ENCODE measurements at regions not wholly inside any gene's neighbourhood (a gene's known extent, or its start where the extent isn't known, plus 50 kb on each side); places are given as distances from the start of the nearest gene placed in this dataset.
"Not testable (repeated sequence)": the region's sequence is repeated elsewhere in the genome, so short reads cannot be mapped to it uniquely, and the experiment has no call there.

GRCh38 chr5:56731473-56731872 is 83.9 kb upstream of the MAP3K1 start:
- H3F3A ChIP-seq (replicated peaks; ENCODE audit: insufficient read depth); H3K36me3 ChIP-seq (replicated peaks in 1 of 2; ENCODE audit: control insufficient read depth in 1 of 2, insufficient read depth in 2 of 2, low read length in 1 of 2); H3K79me2 ChIP-seq (ENCODE audit: insufficient read depth); H3K27me3 ChIP-seq (ENCODE audit: insufficient read depth); POLR2A ChIA-PET; H3K4me2 ChIP-seq; H3K9me2 ChIP-seq; H4K20me1 ChIP-seq (ENCODE audit: insufficient read depth); H3K4me1 ChIP-seq (ENCODE audit: control insufficient read depth in 1 of 2, insufficient read depth in 2 of 2, low read depth in 1 of 2, low read length in 1 of 2); DNase-seq; CTCF ChIA-PET; H3K9me3 ChIP-seq; H2AFZ ChIP-seq (ENCODE audit: low read depth); H3K4me3 ChIP-seq (ENCODE audit: low read depth in 2 of 2, low read length in 1 of 2); H3K9ac ChIP-seq; H3K27ac ChIP-seq (ENCODE audit: low read depth in 2 of 2, low read length in 1 of 2): not testable (repeated sequence)
- WGBS (ENCODE audit: low lambda C conversion rate) = 59% methylated on average over 2 of the region's 2 CpGs

GRCh38 chr5:56729488-56729887 is 85.9 kb upstream of the MAP3K1 start:
- no peak for DNase-seq
- Histone ChIP-seq H3F3A (replicated peaks; ENCODE audit: insufficient read depth) (no peaks in the 10 kb centered on the region), H3K4me3 (ENCODE audit: low read depth in 2 of 2, low read length in 1 of 2) (no peak overlapping the region), H3K27ac (ENCODE audit: low read depth in 2 of 2, low read length in 1 of 2) (no peak overlapping the region), H3K4me1 (ENCODE audit: control insufficient read depth in 1 of 2, insufficient read depth in 2 of 2, low read depth in 1 of 2, low read length in 1 of 2) (peaks cover 0 to 5% of the 10 kb centered on the region in 2 experiments; a peak in 1 of 4 replicates), H3K79me2 (ENCODE audit: insufficient read depth) (no peaks in the 10 kb centered on the region), H3K36me3 (replicated peaks in 1 of 2; ENCODE audit: control insufficient read depth in 1 of 2, insufficient read depth in 2 of 2, low read length in 1 of 2) (no peaks in the 10 kb centered on the region), H4K20me1 (ENCODE audit: insufficient read depth) (no peaks in the 10 kb centered on the region), H3K9me2 (no peaks in the 10 kb centered on the region), H2AFZ (ENCODE audit: low read depth) (no peak overlapping the region), H3K9me3 (no peaks in the 10 kb centered on the region), H3K27me3 (ENCODE audit: insufficient read depth) (no peaks in the 10 kb centered on the region; the same call in 1 of the 2 replicates), H3K9ac (no peak overlapping the region), H3K4me2 (no peak overlapping the region)
- TF ChIP-seq MEF2A (IDR thresholded peaks at IDR 0.05; ENCODE audit: borderline replicate concordance, low read depth) (no peak), USF2 (IDR thresholded peaks at IDR 0.05; ENCODE audit: borderline replicate concordance, low read depth, low read length) (no peak), TCF12 (IDR thresholded peaks at IDR 0.05) (no peak), NFIC (IDR thresholded peaks at IDR 0.05; ENCODE audit: borderline replicate concordance) (no peak), MAX (IDR thresholded peaks at IDR 0.05; ENCODE audit: low read depth) (no peak), PBX3 (IDR thresholded peaks at IDR 0.05) (no peak), POLR2AphosphoS5 (IDR thresholded peaks at IDR 0.05; ENCODE audit: low read depth, low read length) (no peak), ZBTB33 (IDR thresholded peaks at IDR 0.05; ENCODE audit: borderline replicate concordance, low read depth) (no peak), FOXM1 (IDR thresholded peaks at IDR 0.05; ENCODE audit: low read depth) (no peak), RXRA (IDR thresholded peaks at IDR 0.05; ENCODE audit: borderline replicate concordance, low read depth) (no peak), YY1 (IDR thresholded peaks at IDR 0.05; ENCODE audit: low read depth) (no peak), MXI1 (IDR thresholded peaks at IDR 0.05; ENCODE audit: low read depth, low read length) (no peak), ELF1 (IDR thresholded peaks at IDR 0.05) (no peak)
- ChIA-PET POLR2A (no interaction called here), CTCF (no interaction called here)
- 42% methylated on average over 1 of the region's 1 CpG for whole genome bisulfite sequencing (ENCODE audit: low lambda C conversion rate)
